Suppressor macrophage treated with lipopolysaccharide for 1 hour (primary cell): ENCODE measurements at regions not wholly inside any gene's neighbourhood (a gene's known extent, or its start where the extent isn't known, plus 50 kb on each side); places are given as distances from the start of the nearest gene placed in this dataset.
"Not testable (repeated sequence)": the region's sequence is repeated elsewhere in the genome, so short reads cannot be mapped to it uniquely, and the experiment has no call there.

Source experiments
- DNase-seq, 3 donors: peaks; one replicate each; pipeline ENCODE4 v3.0.0-alpha.2; 2020 to 2022

- no peak for DNase-seq
These were observed 165.7 kb downstream of the ERMARD start for GRCh38 chr6:169917153-169917552.

GRCh38 chr6:169915769-169916550 is 164.5 kb downstream of the ERMARD start:
- no peak for DNase-seq

- not testable (repeated sequence) for DNase-seq
These were observed 162.3 kb downstream of the ERMARD start for GRCh38 chr6:169913745-169914144.

GRCh38 chr6:169913096-169913638 is 161.7 kb downstream of the ERMARD start:
- DNase-seq: peak in 1 of 3 donors; percentile 12

GRCh38 chr6:169912266-169913095 is 161.1 kb downstream of the ERMARD start:
- peak; percentile 67 to 84 (median 73) for DNase-seq

GRCh38 chr6:169911264-169912263 is 160.1 kb downstream of the ERMARD start:
- no peak for DNase-seq

GRCh38 chr6:169909113-169909512 is 157.7 kb downstream of the ERMARD start:
- DNase-seq: no peak

- DNase-seq: no peak
These were observed 157.0 kb downstream of the ERMARD start for GRCh38 chr6:169908403-169908933.

GRCh38 chr6:169907419-169908115 is 156.1 kb downstream of the ERMARD start:
- no peak for DNase-seq

- DNase-seq: no peak
These were observed 155.4 kb downstream of the ERMARD start for GRCh38 chr6:169906688-169907418.

GRCh38 chr6:169906004-169906687 is 154.7 kb downstream of the ERMARD start:
- no peak for DNase-seq

GRCh38 chr6:169905041-169905807 is 153.8 kb downstream of the ERMARD start:
- DNase-seq: peak in 2 of 3 donors; percentile 9 to 10

GRCh38 chr6:169904051-169904922 is 152.9 kb downstream of the ERMARD start:
- no peak for DNase-seq

- no peak for DNase-seq
These were observed 151.7 kb downstream of the ERMARD start for GRCh38 chr6:169903122-169903521.

GRCh38 chr6:169902604-169903003 is 151.2 kb downstream of the ERMARD start:
- no peak for DNase-seq

GRCh38 chr6:169902070-169902469 is 150.6 kb downstream of the ERMARD start:
- DNase-seq: no peak

- no peak for DNase-seq
These were observed 148.2 kb downstream of the ERMARD start for GRCh38 chr6:169899481-169900145.
